Karpas-422 (cell line): ENCODE measurements at regions not wholly inside any gene's neighbourhood (a gene's known extent, or its start where the extent isn't known, plus 50 kb on each side); places are given as distances from the start of the nearest gene placed in this dataset.

Source experiments
- DNase-seq: peaks from one replicate; pipeline ENCODE4 v3.0.0-alpha.2; 2015
- H2AFZ ChIP-seq: fragments of 200-600 bp; sonication (generic); 2 replicates; pipeline ENCODE4 v1.6.1; 2014; ENCODE audit warnings: antibody characterized with exemption, low read length, mixed read lengths
- H3K27ac ChIP-seq: fragments of 200-600 bp; sonication (generic); 2 replicates; pipeline ENCODE4 v1.5.1; 2014; ENCODE audit warnings: mild to moderate bottlenecking, low read length, moderate library complexity
- H3K27me3 ChIP-seq: fragments of 200-600 bp; sonication (generic); 2 replicates; pipeline ENCODE4 v1.6.1; 2014; ENCODE audit warnings: low read length, mixed read lengths
- H3K36me3 ChIP-seq: fragments of 200-600 bp; sonication (generic); 2 replicates; pipeline ENCODE4 v1.6.1; 2014; ENCODE audit warnings: low read length, mixed read lengths; ENCODE audit not compliant: insufficient read depth
- H3K4me1 ChIP-seq: fragments of 200-600 bp; sonication (generic); 2 replicates; pipeline ENCODE4 v1.6.1; 2014; ENCODE audit warnings: mild to moderate bottlenecking, low read length, mixed read lengths
- H3K4me2 ChIP-seq: fragments of 200-600 bp; sonication (generic); 2 replicates; pipeline ENCODE4 v1.6.1; 2014; ENCODE audit warnings: low read length, low read depth, mild to moderate bottlenecking; ENCODE audit not compliant: poor library complexity, severe bottlenecking
- H3K4me3 ChIP-seq: fragments of 200-600 bp; sonication (generic); 2 replicates; pipeline ENCODE4 v1.5.1; 2014; ENCODE audit warnings: mild to moderate bottlenecking, antibody characterized with exemption, low read length, mixed read lengths
- H3K79me2 ChIP-seq: fragments of 200-600 bp; sonication (generic); 2 replicates; pipeline ENCODE4 v1.6.1; 2014; ENCODE audit warnings: mild to moderate bottlenecking, low read length, mixed read lengths
- H3K9ac ChIP-seq: fragments of 200-600 bp; sonication (generic); 2 replicates; pipeline ENCODE4 v1.6.0; 2014; ENCODE audit warnings: low read length
- H3K9me2 ChIP-seq: fragments of 200-600 bp; sonication (generic), shearing (Covaris generic); replicated peaks from 2 replicates; pipeline ENCODE4 v1.6.0; 2014; ENCODE audit warnings: mild to moderate bottlenecking, low read length, moderate library complexity; ENCODE audit not compliant: insufficient read depth
- H3K9me3 ChIP-seq: fragments of 300-700, 200-600 bp; sonication (generic); 2 replicates; pipeline ENCODE4 v1.6.1; 2014; ENCODE audit warnings: low read length, mixed read lengths
- H4K20me1 ChIP-seq: fragments of 200-600 bp; sonication (generic); 2 replicates; pipeline ENCODE4 v1.6.1; 2014; ENCODE audit warnings: mild to moderate bottlenecking, antibody characterized with exemption, low read length, low read depth; ENCODE audit not compliant: insufficient read depth

DNA sequence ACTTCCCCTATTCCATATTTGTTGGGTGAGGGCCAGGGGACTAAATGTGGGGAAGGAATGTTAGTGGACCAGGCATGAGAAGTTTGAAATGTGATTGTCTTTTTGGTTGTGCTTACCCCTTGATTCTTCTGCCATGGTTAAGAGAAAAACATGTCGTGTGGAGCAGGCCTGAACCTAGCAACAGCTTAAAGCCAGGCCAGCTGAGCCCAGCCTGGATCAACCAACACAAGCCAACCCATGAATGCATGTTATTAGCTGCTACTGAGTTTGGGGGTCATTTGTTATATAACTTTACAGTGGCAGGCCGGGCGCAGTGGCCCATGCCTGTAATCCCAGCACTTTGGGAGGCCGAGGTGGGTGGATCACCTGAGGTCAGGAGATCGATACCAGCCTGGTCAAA, 52.4 kb upstream of the TRIO start:
- H3K79me2 ChIP-seq = no peaks in the 10 kb centered on the region
- H3K27me3 ChIP-seq = no peaks in the 10 kb centered on the region
- no peaks in the 10 kb centered on the region; the same call in 1 of the 2 replicates for H3K9me3 ChIP-seq
- H3K36me3 ChIP-seq = no peaks in the 10 kb centered on the region
- no peak for DNase-seq
- no peak overlapping the region for H3K4me3 ChIP-seq
- no peaks in the 10 kb centered on the region for H4K20me1 ChIP-seq
- H3K9me2 ChIP-seq = no peaks in the 10 kb centered on the region
- no peak overlapping the region for H3K4me2 ChIP-seq
- no peak overlapping the region for H3K27ac ChIP-seq
- H3K4me1 ChIP-seq = no peaks in the 10 kb centered on the region
- H2AFZ ChIP-seq = no peak overlapping the region
- no peak overlapping the region for H3K9ac ChIP-seq

DNA sequence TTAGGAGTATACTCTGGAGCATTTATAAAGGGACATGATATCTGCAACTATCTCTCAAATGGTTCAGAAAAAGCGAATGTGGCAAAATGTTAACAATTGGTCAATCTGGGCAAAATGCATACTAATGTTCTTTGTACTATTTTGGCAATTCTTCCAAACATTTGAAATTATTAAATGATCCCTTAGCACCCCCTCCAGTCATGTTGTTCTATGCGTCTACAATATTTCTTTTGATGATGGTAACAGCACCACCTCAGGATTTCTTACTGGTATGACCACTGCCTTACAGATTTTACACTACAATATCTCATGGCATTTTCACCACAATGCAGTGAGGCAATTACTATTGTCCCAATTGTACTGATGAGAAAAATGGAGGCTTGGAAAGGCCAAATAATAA, 52.9 kb upstream of the TRIO start:
- H3K4me3 ChIP-seq = no peak overlapping the region
- H3K79me2 ChIP-seq = no peaks in the 10 kb centered on the region
- H3K27ac ChIP-seq = no peak overlapping the region
- H3K36me3 ChIP-seq = no peaks in the 10 kb centered on the region
- H3K9ac ChIP-seq = no peak overlapping the region
- no peak overlapping the region for H3K4me2 ChIP-seq
- no peak overlapping the region for H2AFZ ChIP-seq
- no peaks in the 10 kb centered on the region for H3K9me2 ChIP-seq
- DNase-seq = no peak
- H4K20me1 ChIP-seq = no peaks in the 10 kb centered on the region
- H3K27me3 ChIP-seq = no peaks in the 10 kb centered on the region
- H3K9me3 ChIP-seq = no peaks in the 10 kb centered on the region; the same call in 1 of the 2 replicates
- no peaks in the 10 kb centered on the region for H3K4me1 ChIP-seq

DNA sequence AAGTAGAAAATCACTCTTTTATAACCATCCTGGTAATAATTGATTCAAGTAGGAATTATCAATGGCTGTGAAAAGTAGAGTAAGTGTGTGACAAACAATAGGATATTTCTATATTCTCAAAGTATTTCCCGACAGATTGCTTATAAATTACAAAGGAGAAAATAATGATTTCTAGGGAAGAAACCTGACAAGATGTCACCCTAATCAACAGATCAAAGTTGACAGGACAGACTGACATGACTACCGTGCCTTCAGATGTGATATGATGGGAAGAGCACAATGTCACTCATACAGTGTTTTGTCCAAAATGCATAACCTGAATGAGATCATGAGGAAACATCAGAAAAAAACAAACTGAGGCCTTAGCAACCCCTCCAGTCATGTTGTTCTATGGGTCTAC, 53.9 kb upstream of the TRIO start:
- no peaks in the 10 kb centered on the region for H3K4me1 ChIP-seq
- H2AFZ ChIP-seq = no peak overlapping the region
- H3K4me2 ChIP-seq = no peak overlapping the region
- no peak overlapping the region for H3K4me3 ChIP-seq
- no peak overlapping the region for H3K9ac ChIP-seq
- H3K79me2 ChIP-seq = no peaks in the 10 kb centered on the region
- no peak for DNase-seq
- no peaks in the 10 kb centered on the region for H4K20me1 ChIP-seq
- no peaks in the 10 kb centered on the region for H3K9me2 ChIP-seq
- no peak overlapping the region for H3K27ac ChIP-seq
- no peaks in the 10 kb centered on the region for H3K36me3 ChIP-seq
- H3K27me3 ChIP-seq = no peaks in the 10 kb centered on the region
- peaks cover 4% of the 10 kb centered on the region; the same call in 1 of the 2 replicates for H3K9me3 ChIP-seq

DNA sequence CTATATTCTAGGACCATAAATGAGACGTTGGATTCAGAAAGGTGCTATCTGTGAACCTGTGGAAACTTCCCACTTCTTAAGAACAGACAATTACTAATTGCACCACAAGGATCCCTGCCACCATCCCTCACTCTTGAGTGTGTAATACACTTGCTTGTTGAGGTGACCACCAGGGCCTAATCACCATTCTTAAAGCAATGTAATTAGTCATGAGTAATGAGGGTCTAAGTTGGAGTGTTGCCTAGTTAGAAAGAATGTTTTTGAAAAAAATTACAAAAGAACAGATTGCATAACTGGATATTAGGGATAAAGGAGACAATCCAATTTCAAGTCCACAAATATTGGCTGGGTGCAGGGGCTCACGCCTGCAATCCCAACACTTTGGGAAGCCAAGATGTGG, 56.9 kb upstream of the TRIO start:
- no peak overlapping the region for H3K27ac ChIP-seq
- H3K4me1 ChIP-seq = no peaks in the 10 kb centered on the region; the same call in 1 of the 2 replicates
- H3K9ac ChIP-seq = no peak overlapping the region
- H3K27me3 ChIP-seq = no peaks in the 10 kb centered on the region
- H4K20me1 ChIP-seq = no peaks in the 10 kb centered on the region
- DNase-seq = no peak
- H3K9me3 ChIP-seq = peaks cover 6% of the 10 kb centered on the region; the same call in 1 of the 2 replicates
- no peak overlapping the region for H3K4me3 ChIP-seq
- no peak overlapping the region for H3K4me2 ChIP-seq
- H2AFZ ChIP-seq = no peak overlapping the region
- no peaks in the 10 kb centered on the region for H3K9me2 ChIP-seq
- H3K36me3 ChIP-seq = no peaks in the 10 kb centered on the region
- H3K79me2 ChIP-seq = no peaks in the 10 kb centered on the region

DNA sequence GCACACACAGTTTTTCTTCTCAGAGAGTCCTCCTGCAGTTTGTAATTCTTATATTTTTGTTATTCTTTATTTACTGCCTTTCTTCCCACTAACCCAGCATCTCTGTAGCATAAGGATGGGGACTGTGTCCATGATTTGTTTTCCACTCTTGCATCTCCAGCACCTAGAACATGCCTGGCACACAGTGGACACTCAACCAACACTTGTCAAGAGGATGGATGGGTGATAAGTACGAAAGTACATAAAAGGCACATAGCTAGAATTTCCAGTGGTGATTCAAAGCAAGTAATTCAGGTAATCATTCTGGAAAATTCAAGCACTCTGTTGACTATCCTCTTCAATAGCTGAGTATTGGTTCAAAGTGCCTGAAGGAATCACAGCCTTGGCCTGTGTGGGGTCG, 60.2 kb upstream of the TRIO start:
- Histone ChIP-seq H3K4me1 (no peaks in the 10 kb centered on the region; the same call in 1 of the 2 replicates), H3K9me3 (peaks cover 9% of the 10 kb centered on the region; the same call in 1 of the 2 replicates), H2AFZ (no peak overlapping the region), H3K4me2 (no peak overlapping the region), H3K79me2 (no peaks in the 10 kb centered on the region), H3K27me3 (no peaks in the 10 kb centered on the region), H3K27ac (no peak overlapping the region), H3K9ac (no peak overlapping the region), H4K20me1 (no peaks in the 10 kb centered on the region), H3K36me3 (no peaks in the 10 kb centered on the region), H3K4me3 (no peak overlapping the region), H3K9me2 (no peaks in the 10 kb centered on the region)
- DNase-seq = no peak

DNA sequence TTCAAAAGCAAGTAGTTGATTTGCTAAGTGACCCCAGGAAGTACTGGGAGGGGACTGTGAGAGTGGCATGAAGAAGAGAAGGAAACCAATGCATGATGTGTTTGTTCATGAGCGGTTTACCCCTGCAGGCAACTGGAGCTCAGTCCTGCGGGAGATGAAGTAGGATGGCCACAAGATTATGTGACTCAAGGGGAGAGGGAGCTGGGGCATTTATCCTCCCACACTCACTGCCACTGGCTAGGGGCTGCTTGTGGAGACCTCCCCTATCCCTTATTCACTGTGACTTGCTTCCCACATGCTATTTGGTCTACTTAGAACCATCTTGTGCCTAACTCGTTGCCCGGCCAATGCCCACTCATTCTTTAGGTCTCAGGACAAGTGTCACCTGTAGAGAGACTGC, 60.6 kb upstream of the TRIO start:
- H3K4me3 ChIP-seq = no peak overlapping the region
- no peak overlapping the region for H2AFZ ChIP-seq
- H3K36me3 ChIP-seq = no peaks in the 10 kb centered on the region
- H3K9ac ChIP-seq = no peak overlapping the region
- H3K27me3 ChIP-seq = no peaks in the 10 kb centered on the region
- no peak for DNase-seq
- H3K9me2 ChIP-seq = no peaks in the 10 kb centered on the region
- no peaks in the 10 kb centered on the region; the same call in 1 of the 2 replicates for H3K4me1 ChIP-seq
- no peak overlapping the region for H3K27ac ChIP-seq
- H3K4me2 ChIP-seq = no peak overlapping the region
- no peaks in the 10 kb centered on the region for H4K20me1 ChIP-seq
- H3K79me2 ChIP-seq = no peaks in the 10 kb centered on the region
- peaks cover 9% of the 10 kb centered on the region; the same call in 1 of the 2 replicates for H3K9me3 ChIP-seq

DNA sequence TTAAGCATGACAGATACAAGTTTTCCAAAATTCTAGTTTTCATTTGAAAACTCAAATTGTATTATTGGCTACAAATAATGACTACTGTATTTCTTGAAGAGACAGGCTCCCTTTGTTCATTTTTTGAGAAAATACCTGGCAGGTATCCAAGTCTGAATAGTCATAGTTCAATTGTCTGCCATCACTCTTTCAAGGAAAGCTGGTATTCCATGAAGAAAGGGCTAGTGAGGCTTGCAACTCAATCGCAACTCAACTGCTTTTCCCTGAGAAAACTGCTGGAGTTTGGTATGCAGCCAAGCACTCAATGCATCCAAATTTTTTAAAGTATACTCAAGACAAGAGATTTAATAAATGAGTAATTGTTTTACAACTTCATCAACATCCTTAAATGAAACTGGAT, 61.4 kb upstream of the TRIO start:
- Histone ChIP-seq H3K4me1 (no peaks in the 10 kb centered on the region; the same call in 1 of the 2 replicates), H3K9me2 (no peaks in the 10 kb centered on the region), H4K20me1 (no peaks in the 10 kb centered on the region), H3K9ac (no peak overlapping the region), H3K4me3 (no peak overlapping the region), H3K4me2 (no peak overlapping the region), H2AFZ (no peak overlapping the region), H3K79me2 (no peaks in the 10 kb centered on the region), H3K9me3 (peaks cover 9% of the 10 kb centered on the region; the same call in 1 of the 2 replicates), H3K27me3 (no peaks in the 10 kb centered on the region), H3K27ac (no peak overlapping the region), H3K36me3 (no peaks in the 10 kb centered on the region)
- no peak for DNase-seq

DNA sequence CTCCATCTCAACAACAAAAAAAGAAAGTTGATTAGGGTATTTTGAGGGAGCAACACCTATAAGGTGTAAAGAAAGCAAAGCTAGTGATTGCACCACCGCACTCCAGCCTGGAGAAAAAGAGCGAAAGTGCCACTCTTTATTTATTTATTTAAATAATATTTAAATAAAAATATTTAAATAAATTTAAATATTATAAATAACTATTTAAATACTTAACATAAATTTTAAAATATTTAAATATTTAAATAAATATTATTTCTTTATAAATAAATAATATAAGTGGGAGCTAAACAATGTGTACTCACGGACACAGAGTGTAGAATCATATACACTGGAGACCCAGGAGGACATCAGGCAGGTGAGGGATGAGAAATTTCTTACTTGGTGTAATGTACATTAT, 64.4 kb upstream of the TRIO start:
- Histone ChIP-seq H3K4me2 (no peak overlapping the region), H3K4me3 (no peak overlapping the region), H3K4me1 (no peaks in the 10 kb centered on the region; the same call in 1 of the 2 replicates), H3K9me3 (peaks cover 3% of the 10 kb centered on the region; the same call in 1 of the 2 replicates), H3K27me3 (no peaks in the 10 kb centered on the region), H3K79me2 (no peaks in the 10 kb centered on the region), H3K9ac (no peak overlapping the region), H3K9me2 (no peaks in the 10 kb centered on the region), H3K27ac (no peak overlapping the region), H3K36me3 (no peaks in the 10 kb centered on the region), H2AFZ (no peak overlapping the region), H4K20me1 (no peaks in the 10 kb centered on the region)
- DNase-seq = no peak

DNA sequence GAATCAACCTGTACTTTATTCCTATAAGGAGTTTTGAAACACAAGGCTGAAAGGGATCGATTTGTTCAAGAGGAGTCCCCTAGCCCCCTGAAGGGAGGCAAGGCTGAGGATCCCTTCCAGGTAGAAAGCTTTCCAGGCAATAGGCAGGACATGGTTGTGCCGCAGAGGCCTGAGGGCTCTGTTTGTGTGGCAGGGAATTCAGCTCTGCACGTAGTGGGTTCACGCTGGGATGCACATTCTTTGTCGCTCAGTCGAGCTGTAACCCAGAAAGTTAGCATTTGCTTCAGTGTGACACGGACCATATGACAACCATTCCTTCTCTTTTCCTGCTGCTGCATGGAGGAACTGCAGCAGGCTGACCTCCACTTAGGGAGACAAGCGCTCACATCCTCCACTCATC, 65.6 kb upstream of the TRIO start:
- Histone ChIP-seq H3K36me3 (no peaks in the 10 kb centered on the region), H3K27ac (no peak overlapping the region), H3K9me2 (no peaks in the 10 kb centered on the region), H3K4me2 (no peak overlapping the region), H3K79me2 (no peaks in the 10 kb centered on the region), H3K27me3 (no peaks in the 10 kb centered on the region), H3K4me3 (no peak overlapping the region), H4K20me1 (no peaks in the 10 kb centered on the region), H2AFZ (no peak overlapping the region), H3K9me3 (peaks cover 3% of the 10 kb centered on the region; the same call in 1 of the 2 replicates), H3K4me1 (no peaks in the 10 kb centered on the region; the same call in 1 of the 2 replicates), H3K9ac (no peak overlapping the region)
- no peak for DNase-seq
